GM12891 (cell line): ENCODE measurements at regions not wholly inside any gene's neighbourhood (a gene's known extent, or its start where the extent isn't known, plus 50 kb on each side); places are given as distances from the start of the nearest gene placed in this dataset.

Source experiments
- DNase-seq: peaks from one replicate; pipeline ENCODE4 v3.0.0; 2011; ENCODE audit warnings: low spot score; ENCODE audit not compliant: insufficient read length
- FAIRE-seq: peaks from 2 replicates; lab custom pipeline; 2011; peaks lifted over from hg19 to GRCh38; lab: Jason Lieb, UNC
- PAX5 ChIP-seq: IDR thresholded peaks from 2 replicates; pipeline ENCODE4 v1.6.1; 2011; ENCODE audit warnings: low read length, moderate library complexity, mild to moderate bottlenecking; ENCODE audit not compliant: insufficient read depth, severe bottlenecking
- POLR2A ChIP-seq: IDR thresholded peaks from 2 replicates; pipeline ENCODE4 v1.6.1; 2011; ENCODE audit warnings: low read depth, low read length, control low read depth
- POLR2AphosphoS5 ChIP-seq: IDR thresholded peaks from 2 replicates; pipeline ENCODE4 v1.6.1; 2011; ENCODE audit warnings: low read depth, low read length, control low read depth
- POU2F2 ChIP-seq: IDR thresholded peaks from 2 replicates; pipeline ENCODE4 v1.6.1; 2011; ENCODE audit warnings: low read depth, mild to moderate bottlenecking, control low read depth, low read length, moderate library complexity
- SPI1 ChIP-seq: IDR thresholded peaks from 2 replicates; pipeline ENCODE4 v1.6.1; 2011; ENCODE audit warnings: low read depth, low read length, control low read depth
- TAF1 ChIP-seq: IDR thresholded peaks from 2 replicates; pipeline ENCODE4 v1.6.1; 2011; ENCODE audit warnings: low read depth, low read length, control low read depth

GRCh38 chr3:150081084-150081483, 110.4 kb upstream of the PFN2 start:
- TF ChIP-seq TAF1 (no peak), POLR2A (no peak), PAX5 (no peak), POU2F2 (no peak), POLR2AphosphoS5 (no peak), SPI1 (no peak)
- DNase-seq (no peak), FAIRE-seq (no peak)

- DNase-seq: no peak
- TF ChIP-seq POLR2A (no peak), SPI1 (no peak), POU2F2 (no peak), TAF1 (no peak), PAX5 (no peak), POLR2AphosphoS5 (no peak)
- no peak for FAIRE-seq
Measured at GRCh38 chr3:150080058-150080730, 109.5 kb upstream of the PFN2 start.

GRCh38 chr3:150079029-150079739, 108.5 kb upstream of the PFN2 start:
- TF ChIP-seq PAX5 (no peak), POLR2AphosphoS5 (no peak), SPI1 (no peak), POLR2A (no peak), POU2F2 (no peak), TAF1 (no peak)
- no peak for FAIRE-seq
- DNase-seq: no peak

- DNase-seq (no peak), FAIRE-seq (no peak)
- no peak for TF ChIP-seq TAF1
- TF ChIP-seq PAX5: no peak
- TF ChIP-seq SPI1: no peak
- no peak for TF ChIP-seq POLR2A
- no peak for TF ChIP-seq POU2F2
- no peak for TF ChIP-seq POLR2AphosphoS5
Measured at GRCh38 chr3:150077581-150078247, 107.0 kb upstream of the PFN2 start.

- TF ChIP-seq SPI1: no peak
- TF ChIP-seq POLR2AphosphoS5: no peak
- no peak for TF ChIP-seq TAF1
- TF ChIP-seq POU2F2: no peak
- TF ChIP-seq PAX5: no peak
- no peak for TF ChIP-seq POLR2A
Measured at GRCh38 chr3:150077107-150077506, 106.4 kb upstream of the PFN2 start.

GRCh38 chr3:150076443-150076842, 105.7 kb upstream of the PFN2 start:
- TF ChIP-seq POLR2AphosphoS5 (no peak), SPI1 (no peak), POU2F2 (no peak), PAX5 (no peak), POLR2A (no peak), TAF1 (no peak)
- DNase-seq (no peak), FAIRE-seq (no peak)

More at GRCh38 chr3:150077107-150077506, 106.4 kb upstream of the PFN2 start:
- FAIRE-seq (no peak), DNase-seq (no peak)

- no peak for TF ChIP-seq POLR2AphosphoS5
- TF ChIP-seq TAF1: no peak
- TF ChIP-seq SPI1: no peak
- no peak for TF ChIP-seq PAX5
- TF ChIP-seq POU2F2: no peak
- no peak for TF ChIP-seq POLR2A
- DNase-seq: no peak
- no peak for FAIRE-seq
Measured at GRCh38 chr3:150075417-150075865, 104.7 kb upstream of the PFN2 start.

- no peak for DNase-seq
- no peak for FAIRE-seq
- no peak for TF ChIP-seq SPI1
- no peak for TF ChIP-seq POLR2AphosphoS5
- TF ChIP-seq PAX5: no peak
- TF ChIP-seq POLR2A: no peak
- no peak for TF ChIP-seq TAF1
- no peak for TF ChIP-seq POU2F2
Measured at GRCh38 chr3:150074697-150075416, 104.2 kb upstream of the PFN2 start.

GRCh38 chr3:150074277-150074676, 103.6 kb upstream of the PFN2 start:
- FAIRE-seq (no peak), DNase-seq (no peak)
- TF ChIP-seq POLR2A (no peak), POU2F2 (no peak), SPI1 (no peak), TAF1 (no peak), PAX5 (no peak), POLR2AphosphoS5 (no peak)
